Activated CD8-positive, alpha-beta T cell treated with anti-CD3 and anti-CD28 coated beads for 36 hours (primary cell): ENCODE measurements at regions not wholly inside any gene's neighbourhood (a gene's known extent, or its start where the extent isn't known, plus 50 kb on each side); places are given as distances from the start of the nearest gene placed in this dataset.

Experiments used
- ATAC-seq: fragments of 200-7000 bp; cut with Tn5 transposase; one replicate; pipeline ENCODE4 v1.10.0; 2021; ENCODE audit warnings: mild to moderate bottlenecking, moderate library complexity
- CTCF ChIA-PET: fragments of 350-600 bp; sonication (Branson Sonifier 250); formaldehyde crosslinking; loops from one replicate; lab custom pipeline; 2021; ENCODE audit warnings: antibody characterized with exemption; lab: Charles Lee
- POLR2A ChIA-PET: fragments of 350-600 bp; sonication (Branson Sonifier 250); formaldehyde crosslinking; loops from one replicate; lab custom pipeline; 2021; ENCODE audit warnings: antibody characterized with exemption; lab: Charles Lee
- DNase-seq: peaks from one replicate; pipeline ENCODE4 v3.0.0-alpha.2; 2020
- H3K27ac Mint-ChIP-seq: one replicate; pipeline ENCODE4 v1.8.0; 2021; ENCODE audit warnings: mild to moderate bottlenecking, mixed read lengths
- H3K27me3 Mint-ChIP-seq: one replicate; pipeline ENCODE4 v1.8.0; 2021; ENCODE audit warnings: mixed read lengths
- H3K36me3 Mint-ChIP-seq: one replicate; pipeline ENCODE4 v1.8.0; 2021; ENCODE audit warnings: low read depth, mixed read lengths
- H3K4me1 Mint-ChIP-seq: one replicate; pipeline ENCODE4 v1.8.0; 2021; ENCODE audit warnings: low read depth, mixed read lengths
- H3K4me3 Mint-ChIP-seq: one replicate; pipeline ENCODE4 v1.8.0; 2021; ENCODE audit warnings: mild to moderate bottlenecking, moderate library complexity, mixed read lengths
- H3K9me3 Mint-ChIP-seq: one replicate; pipeline ENCODE4 v1.8.0; 2021; ENCODE audit warnings: mixed read lengths
- intact Hi-C: fragments of 100-400 bp; cut with micrococcal nuclease; formaldehyde crosslinking; loops from one replicate; pipeline ENCODE4 v1.10.0; 2022
- TF ChIP-seq, protein P1 (sequence below): fragments of 200-600 bp; IDR thresholded peaks from one replicate; pipeline ENCODE4 v1.8.0; 2022; ENCODE audit warnings: antibody characterized with exemption, mild to moderate bottlenecking

DNA sequence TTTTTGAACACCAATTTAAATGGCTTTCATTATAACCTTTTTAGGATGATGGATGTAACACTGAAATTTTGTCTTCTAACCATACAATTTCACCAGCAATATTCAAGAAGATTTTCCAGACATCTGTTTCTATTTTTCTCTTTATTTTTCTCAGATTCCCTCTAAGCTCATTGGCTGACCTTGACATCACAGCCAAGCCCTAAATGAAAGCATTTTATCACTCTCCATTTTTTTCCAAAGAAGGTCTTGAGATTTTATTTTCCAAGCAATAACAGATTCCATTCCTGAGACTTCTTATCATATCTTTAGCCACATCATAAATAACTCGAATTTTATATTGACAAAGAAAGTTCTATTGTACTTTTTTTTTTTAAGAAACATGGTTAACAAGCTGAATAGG, 392.6 kb upstream of the THBS1 start:
- intact Hi-C loops, result no loop called here
- TF ChIP-seq, protein P1, sequence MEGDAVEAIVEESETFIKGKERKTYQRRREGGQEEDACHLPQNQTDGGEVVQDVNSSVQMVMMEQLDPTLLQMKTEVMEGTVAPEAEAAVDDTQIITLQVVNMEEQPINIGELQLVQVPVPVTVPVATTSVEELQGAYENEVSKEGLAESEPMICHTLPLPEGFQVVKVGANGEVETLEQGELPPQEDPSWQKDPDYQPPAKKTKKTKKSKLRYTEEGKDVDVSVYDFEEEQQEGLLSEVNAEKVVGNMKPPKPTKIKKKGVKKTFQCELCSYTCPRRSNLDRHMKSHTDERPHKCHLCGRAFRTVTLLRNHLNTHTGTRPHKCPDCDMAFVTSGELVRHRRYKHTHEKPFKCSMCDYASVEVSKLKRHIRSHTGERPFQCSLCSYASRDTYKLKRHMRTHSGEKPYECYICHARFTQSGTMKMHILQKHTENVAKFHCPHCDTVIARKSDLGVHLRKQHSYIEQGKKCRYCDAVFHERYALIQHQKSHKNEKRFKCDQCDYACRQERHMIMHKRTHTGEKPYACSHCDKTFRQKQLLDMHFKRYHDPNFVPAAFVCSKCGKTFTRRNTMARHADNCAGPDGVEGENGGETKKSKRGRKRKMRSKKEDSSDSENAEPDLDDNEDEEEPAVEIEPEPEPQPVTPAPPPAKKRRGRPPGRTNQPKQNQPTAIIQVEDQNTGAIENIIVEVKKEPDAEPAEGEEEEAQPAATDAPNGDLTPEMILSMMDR, result no peak
- ATAC-seq (no peak), DNase-seq (no peak)
- ChIA-PET POLR2A (interaction anchor here (1.1 kb wide), 1 partner anchor 16 kb away, joined by 3 read pairs; no protein-coding TSS in a partner anchor), CTCF (interaction anchor here (2.0 kb wide), 1 partner anchor 392 kb away, joined by 5 read pairs; the partner anchor contains the start of gene THBS1)
- Mint-ChIP-seq H3K36me3 (no peaks in the 10 kb centered on the region), H3K4me3 (no peak overlapping the region), H3K9me3 (no peaks in the 10 kb centered on the region), H3K4me1 (no peaks in the 10 kb centered on the region), H3K27me3 (peaks cover 7% of the 10 kb centered on the region), H3K27ac (no peak overlapping the region)

DNA sequence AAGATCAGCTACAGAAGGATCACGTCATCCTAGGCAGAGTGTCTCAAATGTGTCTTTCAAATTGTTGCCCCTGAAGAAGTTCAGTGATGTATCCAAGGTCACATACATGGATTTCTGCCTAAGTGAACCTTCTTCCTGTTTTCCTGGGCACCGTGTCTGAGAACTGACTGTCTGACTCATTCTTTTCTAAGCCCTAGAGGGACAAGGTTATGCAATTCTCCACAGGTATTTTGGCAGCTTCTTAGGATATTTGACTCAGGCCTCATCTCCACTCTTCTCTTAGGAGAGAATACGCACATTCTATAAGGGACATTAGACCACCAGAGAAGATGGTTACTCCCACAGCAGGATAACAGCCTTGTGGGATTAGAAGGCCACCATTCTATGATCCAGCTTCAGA, 391.9 kb upstream of the THBS1 start:
- peaks cover 10% of the 10 kb centered on the region for H3K27me3 Mint-ChIP-seq
- no peaks in the 10 kb centered on the region for H3K9me3 Mint-ChIP-seq
- H3K4me3 Mint-ChIP-seq, result no peak overlapping the region
- TF ChIP-seq, protein P1, result no peak
- H3K36me3 Mint-ChIP-seq, result no peaks in the 10 kb centered on the region
- ChIA-PET CTCF (interaction anchor here (2.0 kb wide), 1 partner anchor 392 kb away, joined by 5 read pairs; the partner anchor contains the start of gene THBS1), POLR2A (no interaction called here)
- H3K27ac Mint-ChIP-seq, result no peak overlapping the region
- DNase-seq (no peak), ATAC-seq (no peak)
- H3K4me1 Mint-ChIP-seq, result no peaks in the 10 kb centered on the region
- intact Hi-C loops, result no loop called here

DNA sequence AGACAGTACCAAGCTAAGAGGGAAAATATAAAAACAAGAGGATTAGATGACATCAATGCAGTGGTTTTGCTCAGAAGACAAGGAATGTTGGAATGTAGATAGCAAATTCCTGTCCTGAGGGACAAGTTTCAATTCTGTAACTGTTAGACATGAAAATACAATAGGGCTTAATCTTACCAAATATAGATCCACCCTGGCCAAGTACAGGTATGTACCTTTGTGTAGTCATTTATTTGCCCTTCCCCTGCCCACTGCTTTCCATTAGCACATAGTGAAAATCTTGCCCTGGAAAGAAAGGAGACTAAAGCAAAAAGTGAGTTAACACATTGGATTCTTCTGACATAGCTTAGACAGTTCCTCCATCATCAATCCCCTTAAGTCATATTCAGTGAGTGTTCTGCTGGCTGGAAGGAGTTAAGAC, 389.0 kb upstream of the THBS1 start:
- intact Hi-C loops, result no loop called here
- Mint-ChIP-seq H3K4me1 (no peaks in the 10 kb centered on the region), H3K27ac (no peak overlapping the region), H3K4me3 (no peak overlapping the region), H3K27me3 (peaks cover 7% of the 10 kb centered on the region), H3K9me3 (no peaks in the 10 kb centered on the region), H3K36me3 (no peaks in the 10 kb centered on the region)
- no peak for ATAC-seq
- no peak for DNase-seq
- TF ChIP-seq, protein P1, result no peak
- ChIA-PET CTCF (no interaction called here), POLR2A (no interaction called here)

DNA sequence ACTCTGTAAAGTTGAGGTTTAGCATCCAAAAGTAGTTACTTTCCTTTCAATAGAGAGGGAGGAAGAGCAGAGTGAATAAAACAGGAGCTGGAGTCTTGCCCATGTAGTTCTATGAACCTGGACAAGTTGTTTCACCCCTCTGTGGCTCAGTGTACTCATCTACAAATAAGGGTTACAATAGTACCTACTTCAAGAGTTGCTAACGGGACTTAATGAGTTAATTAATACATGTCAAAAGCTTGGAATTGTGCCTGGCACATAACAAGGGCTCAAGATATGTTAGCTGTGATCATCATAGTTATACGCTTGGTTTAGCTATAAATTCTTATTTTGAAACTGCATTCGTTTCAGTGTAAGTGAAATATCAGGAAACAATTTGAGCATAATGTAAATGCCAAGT, 388.5 kb upstream of the THBS1 start:
- ATAC-seq, result no peak
- no peaks in the 10 kb centered on the region for H3K4me1 Mint-ChIP-seq
- H3K4me3 Mint-ChIP-seq, result no peak overlapping the region
- intact Hi-C loops, result no loop called here
- no peaks in the 10 kb centered on the region for H3K36me3 Mint-ChIP-seq
- peaks cover 7% of the 10 kb centered on the region for H3K27me3 Mint-ChIP-seq
- no peak overlapping the region for H3K27ac Mint-ChIP-seq
- POLR2A ChIA-PET, result no interaction called here
- TF ChIP-seq, protein P1, result no peak
- DNase-seq, result no peak
- CTCF ChIA-PET, result no interaction called here
- H3K9me3 Mint-ChIP-seq, result no peaks in the 10 kb centered on the region

DNA sequence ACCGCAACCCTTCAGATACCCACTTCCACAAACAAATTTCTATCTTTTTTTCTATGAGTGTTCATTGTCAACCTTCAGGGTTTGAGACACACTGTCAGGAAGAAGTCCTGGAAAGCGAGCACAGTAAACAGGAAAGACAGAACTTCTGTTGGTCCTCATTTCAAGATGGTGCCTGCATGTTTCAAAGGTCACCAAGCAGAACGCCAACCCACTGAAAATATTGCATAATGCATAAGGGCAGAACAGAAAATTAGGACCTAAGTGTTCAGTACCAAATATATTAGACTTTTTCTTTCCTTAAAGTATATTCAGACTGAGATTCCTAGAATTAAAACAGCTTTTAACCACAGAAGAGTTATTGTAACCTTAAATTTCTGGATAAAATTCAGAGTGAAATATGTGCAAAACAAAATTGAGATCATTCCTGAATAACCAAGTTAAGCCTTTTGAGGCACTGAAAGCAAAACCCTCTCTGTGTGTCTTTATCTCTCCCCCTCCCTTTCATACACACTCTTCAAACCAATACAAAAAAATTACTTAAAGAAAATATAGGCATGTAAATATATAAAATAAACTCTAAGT, 387.8 kb upstream of the THBS1 start:
- TF ChIP-seq, protein P1, result no peak
- intact Hi-C loops, result no loop called here
- ChIA-PET CTCF (no interaction called here), POLR2A (no interaction called here)
- Mint-ChIP-seq H3K4me3 (no peak overlapping the region), H3K4me1 (no peaks in the 10 kb centered on the region), H3K27ac (no peak overlapping the region), H3K27me3 (peaks cover 7% of the 10 kb centered on the region), H3K9me3 (no peaks in the 10 kb centered on the region), H3K36me3 (no peaks in the 10 kb centered on the region)
- DNase-seq, result no peak
- no peak for ATAC-seq
